K562 (cell line): ENCODE measurements at regions not wholly inside any gene's neighbourhood (a gene's known extent, or its start where the extent isn't known, plus 50 kb on each side); places are given as distances from the start of the nearest gene placed in this dataset.

Source experiments
- CHD4 ChIP-seq: fragments of 200-600 bp; sonication (generic); IDR thresholded peaks from 3 replicates; pipeline ENCODE4 v1.6.1; 2012; ENCODE audit warnings: low read depth, mild to moderate bottlenecking, mixed read lengths, low read length, inconsistent platforms; ENCODE audit not compliant: insufficient read depth, insufficient replicate concordance, poor library complexity, severe bottlenecking
- MTA1 ChIP-seq: fragments of 450-650 bp; IDR thresholded peaks from 2 replicates; pipeline ENCODE4 v1.6.1; 2017; ENCODE audit warnings: borderline replicate concordance
- NR3C1 ChIP-seq: sonication (generic); formaldehyde crosslinking; IDR thresholded peaks from 2 replicates; pipeline ENCODE4 v1.8.1; 2022; ENCODE audit warnings: missing genetic modification reagents
- SNAPC5 ChIP-seq: fragments of 250-450 bp; sonication (Bioruptor Pico); IDR thresholded peaks from 2 replicates; pipeline ENCODE4 v1.8.0; 2021; ENCODE audit warnings: moderate library complexity, mild to moderate bottlenecking, inconsistent platforms
- TOE1 ChIP-seq, 2 experiments: fragments of 450-650 bp in 1 of 2; sonication (generic) in 1 of 2; formaldehyde crosslinking in 1 of 2; IDR thresholded peaks; 2 replicates each; pipeline versions ENCODE4 v1.7.1 to v1.8.0; 2016 to 2022; ENCODE audit warnings: borderline replicate concordance in 2 of 2, mild to moderate bottlenecking in 2 of 2, antibody characterized with exemption in 1 of 2, inconsistent platforms in 1 of 2, low read depth in 1 of 2, missing genetic modification reagents in 1 of 2, moderate library complexity in 1 of 2
- YY1 ChIP-seq, 3 experiments: IDR thresholded peaks; 2 replicates each; pipeline ENCODE4 v1.6.1; 2011; ENCODE audit warnings: low read length in 2 of 3, mild to moderate bottlenecking in 2 of 3, moderate library complexity in 2 of 3, borderline replicate concordance in 1 of 3, control low read depth in 1 of 3, low read depth in 1 of 3; ENCODE audit not compliant: insufficient read depth in 3 of 3, insufficient replicate concordance in 2 of 3, control insufficient read depth in 1 of 3, insufficient read length in 1 of 3; ENCODE audit errors: extremely low read depth in 1 of 3
- ZBTB43 ChIP-seq: sonication (generic); formaldehyde crosslinking; IDR thresholded peaks from 2 replicates; pipeline ENCODE4 v1.8.0; 2023; ENCODE audit warnings: mild to moderate bottlenecking, missing genetic modification reagents
- ZBTB9 ChIP-seq: fragments of 450-650 bp; formaldehyde crosslinking; IDR thresholded peaks from 2 replicates; pipeline ENCODE4 v1.4.0; 2020; ENCODE audit warnings: mild to moderate bottlenecking, moderate library complexity
- TF ChIP-seq, protein P1 (sequence below), 3 experiments: IDR thresholded peaks in 2 of 3; conservative IDR thresholded peaks in 1 of 3; 2 replicates each; pipeline ENCODE4 v1.5.1; 2011 to 2012; ENCODE audit warnings: low read length in 3 of 3, mild to moderate bottlenecking in 3 of 3, control low read depth in 2 of 3, improper control_type of control experiment in 1 of 3, inconsistent platforms in 1 of 3, low read depth in 1 of 3, mixed read lengths in 1 of 3, moderate library complexity in 1 of 3; ENCODE audit not compliant: insufficient read depth in 2 of 3
- TF ChIP-seq, protein P2 (sequence below), 2 experiments: fragments of 450-650 bp; conservative IDR thresholded peaks; 2 replicates each; pipeline ENCODE4 v1.6.1; 2017; ENCODE audit warnings: mild to moderate bottlenecking in 2 of 2, moderate library complexity in 2 of 2
- TF ChIP-seq, protein P3 (sequence below): fragments of 250-450 bp; sonication (Bioruptor Pico); IDR thresholded peaks from 2 replicates; pipeline ENCODE4 v1.4.0; 2020; ENCODE audit warnings: mild to moderate bottlenecking
- TF ChIP-seq, protein P4 (sequence below): fragments of 450-650 bp; IDR thresholded peaks from 2 replicates; pipeline ENCODE4 v1.6.1; 2016; ENCODE audit warnings: antibody characterized with exemption

GRCh38 chr17:55634702-55635101 lies 88.0 kb downstream of the TMEM100 start:
- TF ChIP-seq MTA1 (no peak), YY1 (IDR thresholded peaks at IDR 0.05; ENCODE audit: borderline replicate concordance in 1 of 3, control insufficient read depth in 1 of 3, extremely low read depth in 1 of 3, insufficient read depth in 3 of 3, insufficient read length in 1 of 3, insufficient replicate concordance in 2 of 3, low read depth in 1 of 3, low read length in 2 of 3) (no peak), CHD4 (no peak), ZBTB9 (CRISPR knock-in tag) (no peak), ZBTB43 (CRISPR knock-in tag) (no peak), NR3C1 (CRISPR knock-in tag) (no peak), TOE1 (IDR thresholded peaks at IDR 0.05; ENCODE audit: borderline replicate concordance) (no peak), TOE1 (CRISPR knock-in tag; IDR thresholded peaks at IDR 0.05; ENCODE audit: borderline replicate concordance, low read depth) (no peak), SNAPC5 (CRISPR knock-in tag) (no peak)
- TF ChIP-seq, protein P1, sequence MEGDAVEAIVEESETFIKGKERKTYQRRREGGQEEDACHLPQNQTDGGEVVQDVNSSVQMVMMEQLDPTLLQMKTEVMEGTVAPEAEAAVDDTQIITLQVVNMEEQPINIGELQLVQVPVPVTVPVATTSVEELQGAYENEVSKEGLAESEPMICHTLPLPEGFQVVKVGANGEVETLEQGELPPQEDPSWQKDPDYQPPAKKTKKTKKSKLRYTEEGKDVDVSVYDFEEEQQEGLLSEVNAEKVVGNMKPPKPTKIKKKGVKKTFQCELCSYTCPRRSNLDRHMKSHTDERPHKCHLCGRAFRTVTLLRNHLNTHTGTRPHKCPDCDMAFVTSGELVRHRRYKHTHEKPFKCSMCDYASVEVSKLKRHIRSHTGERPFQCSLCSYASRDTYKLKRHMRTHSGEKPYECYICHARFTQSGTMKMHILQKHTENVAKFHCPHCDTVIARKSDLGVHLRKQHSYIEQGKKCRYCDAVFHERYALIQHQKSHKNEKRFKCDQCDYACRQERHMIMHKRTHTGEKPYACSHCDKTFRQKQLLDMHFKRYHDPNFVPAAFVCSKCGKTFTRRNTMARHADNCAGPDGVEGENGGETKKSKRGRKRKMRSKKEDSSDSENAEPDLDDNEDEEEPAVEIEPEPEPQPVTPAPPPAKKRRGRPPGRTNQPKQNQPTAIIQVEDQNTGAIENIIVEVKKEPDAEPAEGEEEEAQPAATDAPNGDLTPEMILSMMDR (IDR thresholded peaks at IDR 0.05 in 2 of 3, conservative IDR thresholded peaks at IDR 0.05 in 1 of 3; ENCODE audit: insufficient read depth in 2 of 3, low read depth in 1 of 3, low read length in 3 of 3), result no peak
- TF ChIP-seq, protein P2, sequence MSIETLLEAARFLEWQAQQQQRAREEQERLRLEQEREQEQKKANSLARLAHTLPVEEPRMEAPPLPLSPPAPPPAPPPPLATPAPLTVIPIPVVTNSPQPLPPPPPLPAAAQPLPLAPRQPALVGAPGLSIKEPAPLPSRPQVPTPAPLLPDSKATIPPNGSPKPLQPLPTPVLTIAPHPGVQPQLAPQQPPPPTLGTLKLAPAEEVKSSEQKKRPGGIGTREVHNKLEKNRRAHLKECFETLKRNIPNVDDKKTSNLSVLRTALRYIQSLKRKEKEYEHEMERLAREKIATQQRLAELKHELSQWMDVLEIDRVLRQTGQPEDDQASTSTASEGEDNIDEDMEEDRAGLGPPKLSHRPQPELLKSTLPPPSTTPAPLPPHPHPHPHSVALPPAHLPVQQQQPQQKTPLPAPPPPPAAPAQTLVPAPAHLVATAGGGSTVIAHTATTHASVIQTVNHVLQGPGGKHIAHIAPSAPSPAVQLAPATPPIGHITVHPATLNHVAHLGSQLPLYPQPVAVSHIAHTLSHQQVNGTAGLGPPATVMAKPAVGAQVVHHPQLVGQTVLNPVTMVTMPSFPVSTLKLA (conservative IDR thresholded peaks at IDR 0.05), result no peak
- TF ChIP-seq, protein P3, sequence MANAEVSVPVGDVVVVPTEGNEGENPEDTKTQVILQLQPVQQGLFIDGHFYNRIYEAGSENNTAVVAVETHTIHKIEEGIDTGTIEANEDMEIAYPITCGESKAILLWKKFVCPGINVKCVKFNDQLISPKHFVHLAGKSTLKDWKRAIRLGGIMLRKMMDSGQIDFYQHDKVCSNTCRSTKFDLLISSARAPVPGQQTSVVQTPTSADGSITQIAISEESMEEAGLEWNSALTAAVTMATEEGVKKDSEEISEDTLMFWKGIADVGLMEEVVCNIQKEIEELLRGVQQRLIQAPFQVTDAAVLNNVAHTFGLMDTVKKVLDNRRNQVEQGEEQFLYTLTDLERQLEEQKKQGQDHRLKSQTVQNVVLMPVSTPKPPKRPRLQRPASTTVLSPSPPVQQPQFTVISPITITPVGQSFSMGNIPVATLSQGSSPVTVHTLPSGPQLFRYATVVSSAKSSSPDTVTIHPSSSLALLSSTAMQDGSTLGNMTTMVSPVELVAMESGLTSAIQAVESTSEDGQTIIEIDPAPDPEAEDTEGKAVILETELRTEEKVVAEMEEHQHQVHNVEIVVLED (CRISPR knock-in tag), result no peak
- TF ChIP-seq, protein P4, sequence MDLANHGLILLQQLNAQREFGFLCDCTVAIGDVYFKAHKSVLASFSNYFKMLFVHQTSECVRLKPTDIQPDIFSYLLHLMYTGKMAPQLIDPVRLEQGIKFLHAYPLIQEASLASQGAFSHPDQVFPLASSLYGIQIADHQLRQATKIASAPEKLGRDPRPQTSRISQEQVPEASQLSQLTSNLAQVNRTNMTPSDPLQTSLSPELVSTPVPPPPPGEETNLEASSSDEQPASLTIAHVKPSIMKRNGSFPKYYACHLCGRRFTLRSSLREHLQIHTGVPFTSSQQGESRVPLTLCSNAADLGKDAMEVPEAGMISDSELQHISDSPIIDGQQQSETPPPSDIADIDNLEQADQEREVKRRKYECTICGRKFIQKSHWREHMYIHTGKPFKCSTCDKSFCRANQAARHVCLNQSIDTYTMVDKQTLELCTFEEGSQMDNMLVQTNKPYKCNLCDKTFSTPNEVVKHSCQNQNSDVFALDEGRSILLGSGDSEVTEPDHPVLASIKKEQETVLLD, result no peak
